ENCODE measurements at regions not wholly inside any gene's neighbourhood (a gene's known extent, or its start where the extent isn't known, plus 50 kb on each side); places are given as distances from the start of the nearest gene placed in this dataset.

DNA sequence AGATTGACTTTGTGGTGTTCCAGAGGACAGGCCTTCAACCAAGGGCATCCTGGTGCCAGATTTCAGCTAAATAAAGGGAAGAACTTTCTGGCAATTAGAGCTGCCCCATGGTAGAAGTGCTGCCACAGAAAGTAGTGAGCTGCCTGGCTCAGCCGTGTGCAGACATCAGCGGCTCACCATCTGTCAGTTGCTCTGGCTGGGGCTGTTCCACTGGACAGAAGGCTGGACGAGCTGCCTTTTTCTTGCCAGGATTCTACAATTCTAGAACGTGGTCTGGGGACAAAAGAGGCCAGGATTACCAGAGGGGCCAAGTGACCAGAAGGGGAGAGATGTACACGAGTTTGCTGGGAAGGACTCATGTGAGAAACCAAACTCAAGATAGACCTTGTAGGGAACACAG is 107.0 kb upstream of the RPL38 start:
- H3K4me2 ChIP-seq, result no peak overlapping the region
- DNase-seq (ENCODE audit: low spot score), result no peak
- H3K27ac Mint-ChIP-seq, result peak overlapping the region; percentile 20
- H3K36me3 Mint-ChIP-seq, result no peaks in the 10 kb centered on the region
- no peaks in the 10 kb centered on the region for H3F3A ChIP-seq (ENCODE audit: low read depth)
- peaks cover 8% of the 10 kb centered on the region for H3K4me1 Mint-ChIP-seq
- H3K9me3 Mint-ChIP-seq, result peaks cover 12% of the 10 kb centered on the region
- no peaks in the 10 kb centered on the region for H3K79me2 ChIP-seq (ENCODE audit: low read depth)
- H3K9me3 ChIP-seq (ENCODE audit: low read depth), result no peaks in the 10 kb centered on the region
- no peaks in the 10 kb centered on the region for H4K20me1 ChIP-seq (ENCODE audit: low read depth)
- peaks cover 3% of the 10 kb centered on the region for H3K27me3 Mint-ChIP-seq (ENCODE audit: insufficient read depth, low read depth)
- H3K4me1 ChIP-seq, result peaks cover 12% of the 10 kb centered on the region
- no peak overlapping the region for H2AFZ ChIP-seq (replicated peaks)
- H3K27ac ChIP-seq, result no peak overlapping the region
- H3K27me3 ChIP-seq, result no peaks in the 10 kb centered on the region
- no peaks in the 10 kb centered on the region for H3K36me3 ChIP-seq
- no peak overlapping the region for H3K4me3 Mint-ChIP-seq
- no peak overlapping the region for H3K4me3 ChIP-seq
- TF ChIP-seq, protein P1, sequence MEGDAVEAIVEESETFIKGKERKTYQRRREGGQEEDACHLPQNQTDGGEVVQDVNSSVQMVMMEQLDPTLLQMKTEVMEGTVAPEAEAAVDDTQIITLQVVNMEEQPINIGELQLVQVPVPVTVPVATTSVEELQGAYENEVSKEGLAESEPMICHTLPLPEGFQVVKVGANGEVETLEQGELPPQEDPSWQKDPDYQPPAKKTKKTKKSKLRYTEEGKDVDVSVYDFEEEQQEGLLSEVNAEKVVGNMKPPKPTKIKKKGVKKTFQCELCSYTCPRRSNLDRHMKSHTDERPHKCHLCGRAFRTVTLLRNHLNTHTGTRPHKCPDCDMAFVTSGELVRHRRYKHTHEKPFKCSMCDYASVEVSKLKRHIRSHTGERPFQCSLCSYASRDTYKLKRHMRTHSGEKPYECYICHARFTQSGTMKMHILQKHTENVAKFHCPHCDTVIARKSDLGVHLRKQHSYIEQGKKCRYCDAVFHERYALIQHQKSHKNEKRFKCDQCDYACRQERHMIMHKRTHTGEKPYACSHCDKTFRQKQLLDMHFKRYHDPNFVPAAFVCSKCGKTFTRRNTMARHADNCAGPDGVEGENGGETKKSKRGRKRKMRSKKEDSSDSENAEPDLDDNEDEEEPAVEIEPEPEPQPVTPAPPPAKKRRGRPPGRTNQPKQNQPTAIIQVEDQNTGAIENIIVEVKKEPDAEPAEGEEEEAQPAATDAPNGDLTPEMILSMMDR (IDR thresholded peaks at IDR 0.05), result no peak
- TF ChIP-seq EZH2phosphoT487 (IDR thresholded peaks at IDR 0.05), result no peak
- TF ChIP-seq EZH2 (IDR thresholded peaks at IDR 0.05), result no peak
- H3K9ac ChIP-seq, result no peak overlapping the region

DNA sequence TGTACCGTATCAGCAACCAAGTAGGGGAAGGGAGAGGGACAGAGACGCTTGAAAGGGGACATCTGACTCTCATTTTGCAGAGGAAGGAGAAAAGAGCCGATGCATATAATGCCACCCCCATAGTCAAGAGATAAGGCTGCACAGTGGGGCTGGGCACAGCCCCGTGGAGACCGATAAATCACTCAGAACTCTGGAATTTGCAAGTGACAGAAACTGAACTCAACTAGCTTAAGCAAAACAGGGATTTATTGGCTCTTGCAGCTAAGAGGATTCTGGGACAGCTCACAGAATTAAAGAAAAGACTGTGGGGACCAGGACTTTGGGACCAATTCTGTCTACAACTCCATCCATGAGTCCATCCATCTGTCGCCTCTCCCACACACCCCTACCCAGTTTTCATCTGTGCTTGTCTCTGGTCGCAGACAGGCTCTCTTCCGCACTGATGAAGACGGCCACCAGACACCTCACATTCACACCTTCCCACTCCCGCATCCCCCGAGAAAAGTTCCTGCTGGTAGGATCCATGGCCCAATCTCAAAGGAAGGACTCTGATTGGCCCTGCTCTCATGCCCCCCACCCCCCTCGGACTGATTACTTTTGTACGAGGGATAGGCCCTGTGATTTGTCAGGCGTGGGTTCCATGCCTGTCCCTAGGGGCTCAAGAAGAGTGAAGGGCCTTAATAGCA is 105.9 kb upstream of the RPL38 start:
- H3K4me2 ChIP-seq, result no peak overlapping the region
- Mint-ChIP-seq H3K27me3 (ENCODE audit: insufficient read depth, low read depth) (peaks cover 3% of the 10 kb centered on the region), H3K27ac (peak overlapping the region; percentile 46), H3K9me3 (peaks cover 5% of the 10 kb centered on the region), H3K4me1 (peaks cover 8% of the 10 kb centered on the region), H3K36me3 (no peaks in the 10 kb centered on the region), H3K4me3 (no peak overlapping the region)
- DNase-seq (ENCODE audit: low spot score), result no peak
- peaks cover 12% of the 10 kb centered on the region for H3K4me1 ChIP-seq
- H3K27ac ChIP-seq, result no peak overlapping the region
- no peaks in the 10 kb centered on the region for H3F3A ChIP-seq (ENCODE audit: low read depth)
- H3K36me3 ChIP-seq, result no peaks in the 10 kb centered on the region
- no peaks in the 10 kb centered on the region for H3K9me3 ChIP-seq (ENCODE audit: low read depth)
- no peak overlapping the region for H3K9ac ChIP-seq
- no peak overlapping the region for H3K4me3 ChIP-seq
- no peaks in the 10 kb centered on the region for H4K20me1 ChIP-seq (ENCODE audit: low read depth)
- TF ChIP-seq, protein P1 (IDR thresholded peaks at IDR 0.05), result no peak
- no peak for TF ChIP-seq EZH2 (IDR thresholded peaks at IDR 0.05)
- TF ChIP-seq EZH2phosphoT487 (IDR thresholded peaks at IDR 0.05), result no peak
- H3K27me3 ChIP-seq, result no peaks in the 10 kb centered on the region
- H2AFZ ChIP-seq (replicated peaks), result no peak overlapping the region
- no peaks in the 10 kb centered on the region for H3K79me2 ChIP-seq (ENCODE audit: low read depth)

DNA sequence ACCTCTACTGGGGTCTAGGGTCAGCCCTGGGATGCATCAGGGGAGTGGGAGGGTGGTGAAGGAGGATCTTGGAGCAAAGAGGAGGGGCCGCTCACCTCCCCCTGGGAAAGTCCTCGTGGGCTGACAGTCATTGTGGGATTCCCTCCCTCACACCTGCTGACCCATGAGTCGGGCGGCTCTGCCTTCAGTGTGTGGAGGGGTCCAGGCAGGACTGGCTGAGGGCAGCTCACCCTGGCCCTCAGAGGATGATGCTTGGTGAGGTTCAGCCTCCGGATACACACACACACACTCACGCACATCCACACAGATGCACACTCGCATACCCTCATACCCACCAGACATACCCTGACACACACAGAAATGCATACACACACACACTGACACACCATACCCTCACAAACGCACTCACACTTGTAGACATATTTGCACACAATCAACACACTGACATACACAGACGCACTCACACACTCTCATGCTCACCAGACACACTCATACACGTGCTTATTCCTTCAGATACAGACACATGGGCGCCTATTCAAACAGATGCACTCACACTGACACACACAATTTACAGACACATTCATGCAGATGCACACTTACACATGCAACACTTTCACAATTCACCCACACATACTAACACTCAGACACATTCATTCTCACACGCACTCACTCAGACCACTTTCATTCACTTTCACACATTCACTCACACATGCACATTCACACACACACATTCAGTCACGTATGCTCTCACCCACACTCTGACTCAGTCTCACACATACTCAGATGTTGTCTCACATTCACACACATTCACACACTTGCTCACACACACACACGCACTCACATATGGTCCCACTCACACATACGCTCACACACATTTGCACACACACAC is 105.1 kb upstream of the RPL38 start:
- H3F3A ChIP-seq (ENCODE audit: low read depth), result no peaks in the 10 kb centered on the region
- H3K4me2 ChIP-seq, result no peak overlapping the region
- H3K27me3 ChIP-seq, result no peaks in the 10 kb centered on the region
- Mint-ChIP-seq H3K36me3 (no peaks in the 10 kb centered on the region), H3K4me3 (no peak overlapping the region), H3K9me3 (peaks cover 2% of the 10 kb centered on the region), H3K27me3 (ENCODE audit: insufficient read depth, low read depth) (peaks cover 3% of the 10 kb centered on the region), H3K27ac (no peak overlapping the region), H3K4me1 (peaks cover 8% of the 10 kb centered on the region)
- no peaks in the 10 kb centered on the region for H3K36me3 ChIP-seq
- H4K20me1 ChIP-seq (ENCODE audit: low read depth), result no peaks in the 10 kb centered on the region
- H3K9ac ChIP-seq, result no peak overlapping the region
- no peaks in the 10 kb centered on the region for H3K9me3 ChIP-seq (ENCODE audit: low read depth)
- peaks cover 12% of the 10 kb centered on the region for H3K4me1 ChIP-seq
- no peak overlapping the region for H3K27ac ChIP-seq
- no peak overlapping the region for H2AFZ ChIP-seq (replicated peaks)
- DNase-seq (ENCODE audit: low spot score), result no peak
- no peaks in the 10 kb centered on the region for H3K79me2 ChIP-seq (ENCODE audit: low read depth)
- TF ChIP-seq EZH2 (IDR thresholded peaks at IDR 0.05) (no peak), EZH2phosphoT487 (IDR thresholded peaks at IDR 0.05) (no peak)
- TF ChIP-seq, protein P1 (IDR thresholded peaks at IDR 0.05), result no peak
- H3K4me3 ChIP-seq, result no peak overlapping the region

Measured in neural progenitor cell (in vitro differentiated cells).